SU-DHL-6 (cell line): ENCODE measurements at regions not wholly inside any gene's neighbourhood (a gene's known extent, or its start where the extent isn't known, plus 50 kb on each side); places are given as distances from the start of the nearest gene placed in this dataset.

Source experiments
- H2AFZ ChIP-seq: fragments of 200-600 bp; sonication (generic); 2 replicates; pipeline ENCODE4 v1.6.1; 2014; ENCODE audit warnings: low read depth, mild to moderate bottlenecking, moderate library complexity, mixed read lengths, antibody characterized with exemption, low read length; ENCODE audit not compliant: severe bottlenecking
- H3F3A ChIP-seq: fragments of 200-600 bp; shearing (Covaris generic); 2 replicates; pipeline ENCODE4 v1.6.0; 2016; ENCODE audit warnings: antibody characterized with exemption, mild to moderate bottlenecking; ENCODE audit not compliant: insufficient read depth
- H3K27ac ChIP-seq: fragments of 200-600 bp; sonication (generic); 2 replicates; pipeline ENCODE4 v1.5.1; 2016; ENCODE audit warnings: low read depth, mild to moderate bottlenecking, low read length, moderate library complexity, mixed read lengths
- H3K27me3 ChIP-seq: fragments of 200-600 bp; sonication (generic), shearing (Covaris generic); 2 replicates; pipeline ENCODE4 v1.6.0; 2014; ENCODE audit warnings: mild to moderate bottlenecking, low read length
- H3K36me3 ChIP-seq: fragments of 200-600 bp; sonication (generic); 2 replicates; pipeline ENCODE4 v1.6.1; 2014; ENCODE audit warnings: mild to moderate bottlenecking, low read length, mixed read lengths
- H3K4me2 ChIP-seq: fragments of 300-600, 200-600 bp; shearing (Covaris generic), sonication (generic); 2 replicates; pipeline ENCODE4 v1.6.0; 2014; ENCODE audit warnings: low read length, low read depth, mild to moderate bottlenecking; ENCODE audit not compliant: poor library complexity, severe bottlenecking
- H3K4me3 ChIP-seq: fragments of 200-600 bp; sonication (generic); 2 replicates; pipeline ENCODE4 v1.5.1; 2014; ENCODE audit warnings: antibody characterized with exemption, low read length, mild to moderate bottlenecking, mixed read lengths; ENCODE audit not compliant: insufficient read depth, poor library complexity, severe bottlenecking
- H3K79me2 ChIP-seq: fragments of 200-600 bp; sonication (generic); 2 replicates; pipeline ENCODE4 v1.6.1; 2014; ENCODE audit warnings: mild to moderate bottlenecking, low read length, moderate library complexity; ENCODE audit not compliant: insufficient read depth
- H3K9ac ChIP-seq: fragments of 200-600 bp; sonication (generic); 2 replicates; pipeline ENCODE4 v1.7.0; 2014; ENCODE audit warnings: mild to moderate bottlenecking, low read length
- H3K9me2 ChIP-seq: fragments of 200-600 bp; sonication (generic); replicated peaks from 2 replicates; pipeline ENCODE4 v1.6.1; 2014; ENCODE audit warnings: low read length; ENCODE audit not compliant: insufficient read depth
- H3K9me3 ChIP-seq: fragments of 200-600 bp; sonication (generic); 2 replicates; pipeline ENCODE4 v1.6.1; 2014; ENCODE audit warnings: low read length, mixed read lengths; ENCODE audit not compliant: insufficient read depth
- H4K20me1 ChIP-seq: fragments of 200-600 bp; sonication (generic); 2 replicates; pipeline ENCODE4 v1.6.1; 2014; ENCODE audit warnings: low read depth, mild to moderate bottlenecking, antibody characterized with exemption, low read length, moderate library complexity, mixed read lengths
- EZH2phosphoT487 ChIP-seq: fragments of 200-600 bp; sonication (generic), shearing (Covaris generic); conservative IDR thresholded peaks from 2 replicates; pipeline ENCODE4 v1.6.1; 2018; ENCODE audit warnings: mild to moderate bottlenecking, antibody characterized with exemption, low read length, moderate library complexity, mixed read lengths
- TF ChIP-seq, protein P1 (sequence below): fragments of 200-600 bp; sonication (generic); IDR thresholded peaks from one replicate; pipeline ENCODE4 v1.5.1; 2017; ENCODE audit warnings: antibody characterized with exemption, mild to moderate bottlenecking, low read length, moderate library complexity; ENCODE audit not compliant: insufficient read depth, poor library complexity, severe bottlenecking

DNA sequence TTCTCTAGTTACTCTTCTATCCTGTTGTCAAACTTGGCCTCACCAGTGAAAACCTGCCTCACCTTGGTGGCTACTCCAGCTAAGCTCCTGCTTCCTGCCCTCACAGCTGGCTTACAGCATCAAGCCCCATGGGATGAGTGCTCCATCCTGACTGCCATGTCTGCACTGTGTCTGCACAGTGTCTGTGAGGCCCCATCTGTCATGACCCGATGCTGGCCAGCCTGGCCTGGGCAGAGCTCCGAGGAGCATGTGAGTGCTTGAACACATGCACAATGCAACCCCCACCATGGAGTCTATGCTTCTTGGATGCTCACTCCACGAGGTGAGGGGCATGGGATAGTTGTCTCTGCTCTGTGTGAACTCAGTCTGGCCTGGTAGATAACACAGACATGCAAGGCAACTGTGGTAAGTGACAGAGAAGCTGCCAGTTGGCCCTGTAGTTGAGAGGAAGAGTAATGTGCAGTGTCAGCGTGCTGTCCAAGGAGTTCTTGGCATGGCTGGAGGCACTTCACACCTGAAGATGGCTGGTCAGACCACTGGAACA lies 207.1 kb upstream of the ZNF32 start:
- H3K9me3 ChIP-seq, result no peaks in the 10 kb centered on the region
- H3K36me3 ChIP-seq, result no peaks in the 10 kb centered on the region
- H3K9me2 ChIP-seq, result no peaks in the 10 kb centered on the region
- H3K27me3 ChIP-seq, result no peaks in the 10 kb centered on the region
- no peaks in the 10 kb centered on the region for H4K20me1 ChIP-seq
- no peak overlapping the region for H3K9ac ChIP-seq
- no peaks in the 10 kb centered on the region for H3K79me2 ChIP-seq
- H3K27ac ChIP-seq, result no peak overlapping the region
- H2AFZ ChIP-seq, result no peak overlapping the region
- no peak overlapping the region for H3K4me2 ChIP-seq
- TF ChIP-seq EZH2phosphoT487, result no peak
- TF ChIP-seq, protein P1, sequence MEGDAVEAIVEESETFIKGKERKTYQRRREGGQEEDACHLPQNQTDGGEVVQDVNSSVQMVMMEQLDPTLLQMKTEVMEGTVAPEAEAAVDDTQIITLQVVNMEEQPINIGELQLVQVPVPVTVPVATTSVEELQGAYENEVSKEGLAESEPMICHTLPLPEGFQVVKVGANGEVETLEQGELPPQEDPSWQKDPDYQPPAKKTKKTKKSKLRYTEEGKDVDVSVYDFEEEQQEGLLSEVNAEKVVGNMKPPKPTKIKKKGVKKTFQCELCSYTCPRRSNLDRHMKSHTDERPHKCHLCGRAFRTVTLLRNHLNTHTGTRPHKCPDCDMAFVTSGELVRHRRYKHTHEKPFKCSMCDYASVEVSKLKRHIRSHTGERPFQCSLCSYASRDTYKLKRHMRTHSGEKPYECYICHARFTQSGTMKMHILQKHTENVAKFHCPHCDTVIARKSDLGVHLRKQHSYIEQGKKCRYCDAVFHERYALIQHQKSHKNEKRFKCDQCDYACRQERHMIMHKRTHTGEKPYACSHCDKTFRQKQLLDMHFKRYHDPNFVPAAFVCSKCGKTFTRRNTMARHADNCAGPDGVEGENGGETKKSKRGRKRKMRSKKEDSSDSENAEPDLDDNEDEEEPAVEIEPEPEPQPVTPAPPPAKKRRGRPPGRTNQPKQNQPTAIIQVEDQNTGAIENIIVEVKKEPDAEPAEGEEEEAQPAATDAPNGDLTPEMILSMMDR, result no peak
- H3K4me3 ChIP-seq, result no peak overlapping the region
- no peaks in the 10 kb centered on the region for H3F3A ChIP-seq

DNA sequence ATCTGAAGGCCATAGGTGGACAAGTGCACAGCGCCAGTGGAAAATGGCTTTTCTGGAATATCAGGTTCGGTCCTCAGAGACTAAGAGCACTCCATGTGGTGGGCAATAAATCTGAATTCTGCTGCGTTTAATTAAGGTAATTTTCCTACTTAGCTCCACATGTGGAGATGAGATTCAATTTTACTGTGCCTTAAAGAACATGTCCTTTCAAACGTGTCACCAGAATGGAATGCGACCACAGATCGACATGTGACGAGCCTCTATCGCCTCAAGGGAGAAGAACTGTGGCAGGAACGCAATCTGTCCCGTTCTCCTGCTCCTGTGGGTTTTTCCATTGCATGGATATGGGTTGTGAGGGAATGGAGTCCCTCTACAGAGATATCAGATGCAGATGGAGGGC lies 205.3 kb upstream of the ZNF32 start:
- Histone ChIP-seq H3K9me2 (no peaks in the 10 kb centered on the region), H3K9me3 (no peaks in the 10 kb centered on the region), H4K20me1 (no peaks in the 10 kb centered on the region), H3K4me2 (no peak overlapping the region), H3F3A (no peaks in the 10 kb centered on the region), H2AFZ (no peak overlapping the region), H3K27ac (no peak overlapping the region), H3K4me3 (no peak overlapping the region), H3K79me2 (no peaks in the 10 kb centered on the region), H3K9ac (no peak overlapping the region), H3K27me3 (no peaks in the 10 kb centered on the region), H3K36me3 (no peaks in the 10 kb centered on the region)
- TF ChIP-seq, protein P1, result no peak
- no peak for TF ChIP-seq EZH2phosphoT487

DNA sequence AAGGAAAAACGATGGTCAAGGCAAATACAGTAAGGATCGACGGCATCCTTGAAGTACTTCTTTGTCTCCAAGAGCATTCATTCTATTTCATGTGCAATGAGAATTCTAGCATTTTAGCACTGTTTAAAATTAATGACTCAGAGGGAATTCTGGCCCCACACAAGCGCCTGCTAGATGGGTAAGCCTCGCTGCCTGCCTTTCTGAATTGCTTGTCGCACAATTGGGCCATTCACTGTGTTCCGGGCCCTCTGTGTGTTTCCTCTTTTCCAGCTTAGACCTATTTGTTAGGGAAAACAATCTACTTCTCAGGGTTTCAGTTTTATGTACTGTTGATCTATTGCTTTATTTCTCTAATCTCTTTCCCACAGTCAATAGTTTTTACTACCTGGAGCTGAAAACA lies 204.7 kb upstream of the ZNF32 start:
- H3K36me3 ChIP-seq, result no peaks in the 10 kb centered on the region
- H3K4me2 ChIP-seq, result no peak overlapping the region
- H3K9me3 ChIP-seq, result no peaks in the 10 kb centered on the region
- no peaks in the 10 kb centered on the region for H3F3A ChIP-seq
- H3K4me3 ChIP-seq, result no peak overlapping the region
- H3K27me3 ChIP-seq, result no peaks in the 10 kb centered on the region
- no peak overlapping the region for H3K27ac ChIP-seq
- no peaks in the 10 kb centered on the region for H4K20me1 ChIP-seq
- TF ChIP-seq EZH2phosphoT487, result no peak
- TF ChIP-seq, protein P1, result no peak
- H3K9ac ChIP-seq, result no peak overlapping the region
- no peaks in the 10 kb centered on the region for H3K9me2 ChIP-seq
- H3K79me2 ChIP-seq, result no peaks in the 10 kb centered on the region
- H2AFZ ChIP-seq, result no peak overlapping the region
